ENCODE measurements at regions not wholly inside any gene's neighbourhood (a gene's known extent, or its start where the extent isn't known, plus 50 kb on each side); places are given as distances from the start of the nearest gene placed in this dataset.

DNA sequence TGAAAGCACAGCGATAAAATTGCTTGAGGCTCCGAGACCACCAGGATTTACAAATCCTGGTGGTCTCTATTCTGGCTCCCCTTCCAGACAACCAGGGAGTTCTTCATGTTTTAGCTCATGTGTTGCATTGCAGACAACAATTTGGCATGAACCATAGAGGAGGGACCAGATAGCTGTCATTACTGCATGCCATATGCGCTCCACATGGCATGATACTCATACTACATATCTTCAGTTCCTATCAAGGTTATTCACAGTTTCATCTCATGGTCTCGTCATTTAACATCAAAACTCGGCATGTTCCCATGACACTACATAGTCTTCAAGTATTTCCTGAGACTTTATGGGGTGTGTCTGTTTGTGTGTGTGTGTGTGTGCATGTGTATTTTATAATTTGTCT, 220.3 kb downstream of the OR13H1 start:
- DNase-seq (ENCODE audit: low read depth in 3 of 3, low spot score in 2 of 3): no peak

DNA sequence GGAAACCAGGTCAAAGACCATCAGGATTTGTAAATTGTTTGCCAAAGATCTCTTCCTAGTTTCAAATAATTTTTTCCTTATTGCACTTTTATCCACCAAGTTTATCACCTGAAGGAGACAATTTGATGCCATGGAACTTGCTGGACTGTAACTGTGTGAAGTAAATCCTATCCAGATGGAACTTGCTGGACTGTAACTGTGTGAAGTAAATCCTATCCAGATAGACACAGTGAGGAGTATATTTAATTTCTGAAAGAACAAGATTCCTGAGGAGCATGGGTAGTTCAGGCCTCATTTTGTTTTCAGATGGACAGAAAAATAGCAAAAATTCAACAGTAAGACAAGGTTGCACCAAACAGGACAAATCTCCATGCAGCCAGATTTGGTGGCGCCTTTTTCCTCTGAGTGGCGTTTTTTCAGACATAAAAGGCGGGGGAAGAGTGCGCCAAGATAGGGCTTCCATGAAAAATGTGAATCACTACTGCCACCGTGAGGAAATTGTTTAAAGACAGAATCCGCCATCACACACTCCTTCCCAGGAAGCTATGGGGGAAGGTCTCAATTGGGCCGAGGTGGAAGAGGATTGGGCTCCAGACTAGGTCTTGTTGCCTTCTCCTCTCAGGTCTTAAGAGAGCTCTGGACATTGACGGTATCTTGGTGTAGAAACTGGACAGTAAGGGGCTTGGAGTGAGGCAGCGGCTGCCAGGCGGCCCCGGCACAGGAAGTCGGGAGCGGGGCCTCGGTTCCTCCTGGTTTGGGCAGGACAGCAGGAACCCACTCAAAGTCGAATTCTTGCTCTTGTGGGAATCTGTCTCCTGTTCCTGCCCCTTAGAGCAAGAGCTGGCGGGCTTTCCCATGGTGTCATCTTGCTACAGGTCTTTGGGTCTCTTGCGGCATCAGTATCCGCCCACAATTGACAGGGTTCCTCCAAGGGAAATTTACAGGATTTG, 234.7 kb downstream of the OR13H1 start:
- no peak for DNase-seq (ENCODE audit: low read depth in 3 of 3, low spot score in 2 of 3)

DNA sequence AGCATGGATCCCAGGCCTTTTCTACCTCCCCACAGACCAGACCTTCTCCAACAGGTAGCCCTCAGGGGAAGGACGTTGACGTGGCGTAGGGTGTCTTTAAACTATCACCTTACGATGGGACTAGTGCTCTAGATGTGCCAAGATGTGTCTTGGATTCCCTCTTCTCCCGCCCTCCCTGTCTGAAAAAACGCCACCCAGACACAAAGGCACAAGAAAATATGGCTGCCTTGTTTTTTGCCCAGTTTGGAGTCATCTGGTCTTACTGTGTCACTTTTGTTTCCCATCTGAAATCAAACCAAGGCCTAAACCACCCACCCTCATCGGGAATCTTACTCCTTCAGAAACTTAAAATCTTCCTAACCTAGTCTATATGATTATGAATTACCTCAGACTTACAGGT, 235.4 kb downstream of the OR13H1 start:
- DNase-seq (ENCODE audit: low read depth in 3 of 3, low spot score in 2 of 3): no peak

DNA sequence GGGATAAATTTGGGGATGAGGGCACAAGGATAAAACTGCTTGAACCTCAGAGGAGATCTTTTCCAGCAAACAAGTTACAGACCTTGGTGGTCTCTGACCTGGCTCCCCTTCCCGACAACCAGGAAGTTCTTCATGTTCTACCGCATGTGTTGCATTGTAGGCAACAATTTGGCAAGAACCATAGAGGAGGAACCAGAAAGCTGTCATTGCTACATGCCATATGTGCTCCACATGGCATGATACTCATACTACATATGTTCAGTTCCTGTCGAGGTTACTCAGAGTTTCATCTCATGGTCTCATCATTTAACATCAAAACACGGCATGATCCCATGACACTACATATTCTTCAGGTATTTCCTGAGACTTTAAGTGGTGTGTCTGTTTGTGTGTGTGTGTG, 235.9 kb downstream of the OR13H1 start:
- no peak for DNase-seq (ENCODE audit: low read depth in 3 of 3, low spot score in 2 of 3)

DNA sequence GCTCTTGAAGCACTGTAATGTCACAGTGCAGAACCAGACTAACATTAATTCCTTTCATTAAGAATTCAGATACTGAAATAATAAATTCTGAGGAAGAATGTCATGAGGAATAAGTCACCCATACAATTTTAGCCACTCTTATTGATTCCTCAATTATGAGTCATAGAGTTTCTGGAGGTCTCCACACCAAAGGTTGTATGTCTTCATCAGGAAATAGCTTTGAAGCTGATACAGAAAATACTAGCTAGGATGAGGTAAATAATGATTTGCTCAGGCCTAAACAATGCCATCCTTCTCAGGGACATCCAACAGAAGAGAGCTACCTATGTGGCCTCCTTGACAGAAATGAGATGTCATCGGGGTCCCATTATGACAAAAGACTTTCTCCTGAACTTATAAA, 238.8 kb downstream of the OR13H1 start:
- no peak for DNase-seq (ENCODE audit: low read depth in 3 of 3, low spot score in 2 of 3)

DNA sequence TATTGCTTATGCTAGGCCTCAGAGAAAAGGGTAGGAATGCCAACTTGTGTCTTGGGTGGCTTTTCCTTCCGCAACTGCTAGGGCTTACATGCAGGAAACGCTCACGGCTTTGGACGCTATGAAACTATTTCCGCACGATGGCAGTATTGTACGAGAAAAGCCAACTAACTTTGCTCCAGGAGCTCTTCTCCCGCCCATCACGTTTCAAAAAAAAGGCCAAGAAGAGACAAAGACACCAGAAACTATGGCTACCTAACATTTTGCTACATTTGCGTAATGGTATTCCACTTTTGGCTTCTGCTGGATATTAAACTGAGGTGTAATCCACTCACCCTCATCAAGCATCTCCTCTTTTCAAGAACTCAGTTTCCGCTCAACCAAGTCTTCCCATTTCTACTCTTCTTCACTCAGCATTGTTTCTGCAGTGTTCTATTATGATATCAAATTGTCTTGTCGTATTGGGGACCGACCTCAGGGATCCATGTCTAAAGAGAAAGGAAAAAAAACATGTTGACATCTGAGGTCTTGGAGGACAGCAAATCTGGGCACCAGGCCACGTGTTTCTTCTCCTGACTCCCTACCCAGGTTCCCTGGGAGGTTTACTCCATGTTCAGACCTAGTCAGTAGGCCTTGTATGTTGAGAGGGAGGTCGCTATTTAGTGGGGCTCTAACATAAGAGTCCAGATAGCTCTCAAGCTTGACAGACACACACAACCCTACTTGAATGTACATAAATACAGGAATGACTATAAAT, 239.4 kb upstream of the STK26 start:
- DNase-seq (ENCODE audit: low read depth in 3 of 3, low spot score in 2 of 3): no peak

DNA sequence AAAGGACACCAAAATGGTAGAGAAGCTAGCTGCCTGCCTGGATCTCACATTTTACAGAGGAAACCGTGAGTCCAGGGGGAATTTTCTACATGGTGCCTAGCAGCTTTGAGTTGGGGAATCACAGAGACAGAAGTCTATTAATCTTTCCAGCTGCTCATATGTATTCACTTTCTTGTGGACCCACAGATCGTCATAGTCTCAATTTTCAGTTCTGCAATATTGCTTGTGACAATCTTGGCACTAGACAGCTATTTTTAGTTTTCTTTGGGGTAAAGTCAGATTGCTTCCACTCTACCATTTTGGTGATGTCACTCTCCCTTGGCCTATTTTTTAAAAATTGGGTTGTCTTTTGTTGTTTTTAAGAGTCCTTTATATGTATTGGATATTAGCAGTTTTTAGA, 233.4 kb upstream of the STK26 start:
- DNase-seq (ENCODE audit: low read depth in 3 of 3, low spot score in 2 of 3): no peak

DNA sequence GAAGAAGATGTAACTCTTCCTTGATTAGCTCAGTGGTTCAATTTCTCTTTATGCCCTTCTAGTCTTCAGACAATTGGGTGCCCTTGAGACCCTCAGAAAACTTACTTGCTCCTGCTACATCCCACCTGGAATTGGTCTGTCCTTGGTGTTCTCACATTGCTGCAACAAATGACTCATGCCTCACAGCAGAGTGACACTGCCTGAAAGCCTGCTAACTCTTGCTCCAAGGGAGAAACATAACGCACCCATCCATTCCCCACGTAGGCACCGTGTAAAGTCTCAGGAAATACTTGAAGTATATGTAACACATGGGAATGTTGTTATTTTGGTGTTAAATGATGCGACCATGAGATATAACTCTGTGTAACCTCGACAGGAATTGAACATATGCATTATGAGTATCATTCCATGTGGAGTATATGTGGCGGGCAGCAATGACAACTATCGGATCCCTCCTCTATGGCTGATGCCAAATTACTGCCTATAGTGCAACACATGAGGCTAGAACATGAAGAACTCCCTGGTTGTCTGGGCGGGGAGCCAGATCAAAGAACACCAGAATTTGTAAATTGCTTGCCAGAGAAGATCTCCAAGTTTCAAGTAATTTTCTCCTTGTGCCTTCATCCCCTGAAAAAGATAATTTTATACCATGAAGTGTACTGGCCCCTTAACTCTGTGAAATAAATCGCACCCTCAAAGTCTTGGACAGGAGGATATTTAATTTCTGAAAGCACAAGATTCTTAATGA, 231.3 kb upstream of the STK26 start:
- no peak for DNase-seq (ENCODE audit: low read depth in 3 of 3, low spot score in 2 of 3)

DNA sequence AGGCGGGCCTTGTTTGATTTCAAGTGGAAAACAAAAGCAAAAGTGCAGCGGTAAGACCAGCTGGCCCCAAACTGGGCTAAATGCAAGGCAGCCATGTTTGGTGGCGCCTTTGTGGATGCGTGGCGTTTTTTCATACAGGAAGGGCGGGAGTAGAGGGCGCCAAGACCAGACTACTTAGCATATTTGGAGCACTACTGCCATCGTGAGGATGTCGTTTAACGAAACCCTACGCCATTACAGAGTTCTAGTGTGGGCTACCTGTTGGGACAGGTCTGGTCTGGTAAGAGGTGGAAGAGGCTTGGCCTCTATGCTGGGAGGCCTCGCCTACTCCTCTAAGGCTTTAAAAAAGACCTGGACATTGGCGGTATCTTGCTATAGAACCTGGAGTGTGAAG, 230.7 kb upstream of the STK26 start:
- DNase-seq (ENCODE audit: low read depth in 3 of 3, low spot score in 2 of 3): no peak

DNA sequence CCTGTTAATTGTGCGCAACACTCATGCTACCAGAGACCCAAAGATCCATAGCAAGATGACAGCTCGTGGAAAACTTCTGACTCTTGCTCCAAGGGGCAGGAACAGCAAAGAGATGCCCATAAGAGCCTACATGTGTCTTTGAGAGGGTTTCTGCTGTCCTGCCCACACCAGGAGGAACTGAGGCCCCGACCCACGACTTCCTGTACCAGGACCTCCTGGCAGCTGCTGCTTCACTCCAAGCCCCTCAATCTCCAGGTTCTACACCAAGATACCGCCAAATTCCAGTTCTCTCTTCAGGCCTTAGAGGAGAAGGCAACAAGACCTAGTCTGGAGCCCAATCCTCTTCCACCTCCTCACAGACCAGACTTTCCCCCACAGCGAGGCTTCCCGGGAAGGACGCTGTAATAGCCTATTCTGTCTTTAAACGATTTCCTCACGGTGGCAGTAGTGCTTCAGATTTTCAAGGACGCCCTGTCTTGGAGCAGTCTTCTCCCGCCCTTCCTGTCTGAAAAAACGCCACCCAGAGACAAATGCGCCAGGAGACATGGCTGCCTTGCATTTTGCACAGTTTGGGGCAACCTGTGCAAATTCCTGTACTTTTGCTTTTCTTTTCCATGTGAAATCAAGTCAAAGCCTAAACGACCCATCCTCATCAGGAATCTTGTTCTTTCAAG, 230.2 kb upstream of the STK26 start:
- DNase-seq (ENCODE audit: low read depth in 3 of 3, low spot score in 2 of 3): no peak

DNA sequence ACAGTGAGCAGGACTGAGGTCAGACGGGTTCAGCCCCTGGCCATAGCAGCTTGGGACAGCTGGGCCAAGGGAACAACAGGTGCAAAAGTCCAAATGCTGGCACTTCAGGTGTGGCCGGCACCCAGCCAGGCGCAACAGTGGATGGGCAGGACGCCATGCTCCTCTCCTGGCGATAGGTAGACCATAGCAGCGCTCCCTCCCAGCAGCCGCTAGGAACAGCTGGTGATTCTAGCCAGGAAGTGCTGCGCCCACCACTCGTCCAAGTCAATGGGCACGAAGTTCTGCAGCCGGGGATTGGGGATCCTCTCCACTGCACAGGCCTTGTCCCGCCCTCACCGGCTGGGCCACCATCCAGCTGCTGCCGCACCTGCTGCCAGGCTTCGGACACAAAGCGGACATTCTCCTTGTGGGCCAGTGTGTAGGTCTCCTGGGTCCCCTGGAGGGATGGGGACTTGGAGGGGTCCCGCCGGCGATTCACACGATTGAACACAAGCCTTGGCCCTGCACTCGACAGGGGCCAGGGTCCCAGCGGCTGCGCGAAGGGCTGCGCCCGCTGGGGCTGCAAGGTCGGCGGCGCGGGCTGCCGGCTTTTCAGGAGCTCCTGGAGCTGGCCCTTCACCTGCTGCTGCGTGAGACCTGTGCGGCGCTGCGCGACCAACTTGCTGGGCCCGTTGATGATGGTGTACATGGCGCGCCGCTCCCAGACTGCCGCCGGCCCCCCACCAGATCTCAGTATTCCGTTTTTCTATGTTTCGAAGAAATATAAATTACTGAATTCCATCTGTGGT, 227.5 kb upstream of the STK26 start:
- DNase-seq (ENCODE audit: low read depth in 3 of 3, low spot score in 2 of 3): no peak

DNA sequence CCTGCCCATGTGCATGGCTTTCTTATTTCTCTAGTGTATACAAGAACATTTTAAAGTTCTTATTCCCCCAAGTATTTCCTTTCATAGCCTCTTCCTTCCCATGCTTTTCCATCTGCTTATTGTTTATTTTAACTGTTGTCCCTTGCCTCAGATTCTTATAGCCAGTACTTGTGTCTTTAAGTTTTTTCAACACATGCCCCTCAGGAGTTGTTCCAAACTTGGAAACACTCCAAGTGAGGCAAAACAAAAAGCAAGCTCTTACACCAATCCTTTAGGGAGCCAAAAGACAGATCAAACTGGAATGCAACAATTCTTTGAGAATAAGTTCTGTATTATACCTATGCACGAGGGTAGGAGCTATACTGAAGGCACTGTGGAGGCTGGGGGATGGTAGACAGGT, 222.0 kb upstream of the STK26 start:
- DNase-seq (ENCODE audit: low read depth in 3 of 3, low spot score in 2 of 3): no peak

DNA sequence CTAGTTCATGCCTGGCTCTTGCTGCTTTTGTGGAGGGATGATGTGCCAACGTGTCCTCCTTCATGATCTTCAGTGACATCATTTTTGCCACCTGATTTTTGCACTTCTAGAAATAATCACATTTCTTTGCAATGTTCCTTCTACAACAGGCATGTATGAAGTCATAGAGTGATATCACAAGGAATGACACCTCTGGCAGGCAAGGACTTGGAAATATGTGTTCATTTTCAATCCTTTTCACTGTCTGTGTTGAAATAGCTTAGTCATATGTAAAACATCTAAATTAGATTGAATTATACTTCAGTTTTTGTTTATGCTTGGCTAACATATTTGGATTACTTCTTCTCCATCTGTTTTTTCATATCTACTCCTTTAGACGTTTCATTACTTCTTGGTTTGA, 221.2 kb upstream of the STK26 start:
- DNase-seq (ENCODE audit: low read depth in 3 of 3, low spot score in 2 of 3): no peak

DNA sequence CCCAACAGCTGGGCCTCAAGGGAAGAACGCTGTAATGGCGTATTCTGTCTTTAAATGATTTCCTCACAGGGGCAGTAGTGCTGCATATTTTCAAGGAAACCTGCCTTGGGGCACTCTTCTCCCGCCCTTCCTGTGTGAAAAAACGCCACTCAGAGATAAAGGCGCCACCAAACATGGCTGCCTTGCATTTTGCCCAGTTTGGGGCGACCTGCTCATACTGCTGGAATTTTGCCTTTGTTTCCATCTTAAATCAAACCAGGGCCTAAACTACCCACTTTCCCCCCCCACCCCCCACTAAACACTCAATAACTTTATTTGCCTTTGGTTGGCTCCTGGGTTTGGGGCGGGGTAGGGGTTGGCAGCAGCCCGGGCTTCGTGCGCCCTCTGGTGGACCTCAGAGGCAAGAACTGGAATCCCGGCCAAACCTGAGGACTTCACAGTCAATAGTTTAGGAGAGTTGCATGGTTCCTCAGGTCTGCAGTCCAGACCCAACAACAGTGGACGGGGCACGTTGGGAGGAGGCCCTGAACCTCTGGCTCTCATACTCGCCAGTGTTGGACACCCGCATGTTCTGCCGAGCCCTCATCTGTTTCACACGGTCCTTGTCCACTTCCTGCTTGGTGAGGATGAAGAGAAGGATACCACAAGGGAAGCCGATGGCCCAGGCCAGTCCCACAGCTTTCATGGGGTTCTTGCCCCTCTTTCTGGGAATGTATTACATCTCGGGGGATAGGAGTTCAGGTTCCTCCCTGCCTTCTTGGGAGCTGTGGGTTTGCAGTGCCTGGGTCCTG, 220.1 kb upstream of the STK26 start:
- DNase-seq (ENCODE audit: low read depth in 3 of 3, low spot score in 2 of 3): no peak

DNA sequence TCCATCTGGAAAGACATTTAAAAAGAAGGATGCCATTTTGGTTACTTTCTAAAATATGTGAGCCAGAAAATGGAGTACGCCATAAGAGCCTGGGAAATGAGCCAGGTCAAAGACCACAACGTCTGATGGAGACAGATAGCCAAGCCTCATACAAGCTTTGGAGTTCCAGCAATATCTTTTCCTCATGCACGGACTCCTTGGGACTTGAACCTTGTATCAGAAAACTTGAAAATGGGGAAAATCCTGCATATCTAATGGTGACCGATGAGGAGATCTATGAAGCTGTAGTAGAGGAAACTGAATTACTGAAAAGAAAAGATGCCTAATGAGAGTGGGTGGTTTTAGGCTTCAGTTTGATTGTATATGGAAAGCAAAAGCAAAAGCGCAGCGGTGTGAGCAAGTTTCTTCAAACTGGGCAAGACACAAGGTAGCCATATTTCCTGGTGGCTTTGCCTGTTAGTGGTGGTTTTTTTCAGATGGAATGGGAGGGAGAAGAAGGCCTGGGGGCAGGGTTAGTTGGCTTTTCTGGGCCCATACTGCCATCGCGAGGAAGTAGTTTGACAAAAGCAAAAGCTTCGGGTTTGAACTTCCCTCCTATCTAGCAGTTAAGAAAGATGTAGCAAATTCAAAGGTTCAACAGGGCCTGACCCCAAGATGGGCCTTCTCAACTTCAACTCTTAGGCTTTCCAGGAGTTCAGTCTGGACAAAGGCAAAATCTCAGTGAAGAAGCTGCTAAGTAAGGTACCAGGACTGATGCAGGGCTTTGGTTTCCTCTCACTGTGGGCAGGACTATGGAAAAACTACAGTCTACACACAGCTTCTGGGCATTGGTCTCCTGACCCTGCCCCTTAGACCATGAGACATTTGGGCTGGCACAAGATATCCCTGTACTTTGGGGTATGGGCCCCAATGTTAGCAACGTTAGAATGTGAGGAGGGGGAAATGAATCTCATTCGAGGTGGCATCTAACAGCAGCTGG, 210.0 kb upstream of the STK26 start:
- DNase-seq (ENCODE audit: low read depth in 3 of 3, low spot score in 2 of 3): no peak

DNA sequence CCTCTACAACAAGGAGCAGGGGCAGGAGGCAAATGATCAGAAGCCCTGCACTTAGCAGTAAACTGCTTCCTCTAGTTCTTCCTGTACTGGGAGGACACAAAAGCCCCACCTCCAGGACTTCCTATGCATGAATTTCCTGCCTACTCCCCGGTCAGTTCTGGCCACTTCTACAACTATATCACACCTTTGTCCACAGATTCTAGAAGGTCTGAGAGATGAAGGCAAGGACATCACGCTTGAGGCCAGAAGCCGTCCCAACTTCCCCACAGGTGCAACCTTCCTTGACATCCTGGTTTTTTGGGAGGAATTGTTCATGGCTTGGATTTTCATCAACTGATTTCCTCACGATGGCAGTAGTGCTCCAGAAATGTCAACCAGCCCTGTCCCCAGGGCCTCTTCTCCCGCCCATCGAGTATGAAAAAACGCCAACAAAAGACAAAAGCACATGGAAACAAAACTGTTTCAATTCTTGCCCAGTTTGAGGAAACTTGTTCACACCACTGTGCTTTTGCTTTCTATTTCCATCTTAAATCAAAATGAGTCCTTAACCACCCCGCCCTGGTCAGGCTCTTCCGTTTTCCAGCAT, 206.5 kb upstream of the STK26 start:
- no peak for DNase-seq (ENCODE audit: low read depth in 3 of 3, low spot score in 2 of 3)

DNA sequence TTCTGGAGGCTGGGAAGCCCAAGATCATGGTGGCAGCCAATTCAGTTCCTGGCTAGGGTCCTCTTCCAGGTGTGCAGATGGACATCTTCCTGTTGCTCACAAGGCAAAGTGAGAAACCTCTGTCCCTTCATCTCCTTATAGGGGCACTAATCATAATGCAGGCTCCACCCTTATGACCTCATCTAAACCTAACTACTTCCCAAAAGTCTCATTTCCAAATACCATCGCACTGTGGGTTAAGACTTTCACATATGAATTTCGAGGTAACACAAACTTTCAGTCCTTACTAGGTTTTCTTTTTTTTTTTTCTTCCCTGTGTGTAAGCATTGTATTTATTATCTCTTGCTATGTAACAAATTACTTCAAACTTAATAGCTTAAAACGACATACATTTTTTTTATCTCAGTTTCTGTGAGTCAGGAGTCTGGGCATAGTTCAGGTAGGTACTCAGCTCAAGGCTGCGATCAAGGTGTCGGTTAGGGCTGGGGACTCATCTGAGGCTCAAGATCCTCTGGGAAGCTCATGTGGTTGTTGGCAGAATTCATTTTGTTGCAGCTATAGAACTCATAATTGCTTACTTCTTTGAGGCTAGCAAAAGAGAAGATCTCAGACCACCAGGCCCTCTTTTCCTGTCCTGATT, 204.7 kb upstream of the STK26 start:
- DNase-seq (ENCODE audit: low read depth in 3 of 3, low spot score in 2 of 3): no peak

All from right renal cortex interstitium (tissue), 3 donors.